ENCODE measurements at regions not wholly inside any gene's neighbourhood (a gene's known extent, or its start where the extent isn't known, plus 50 kb on each side); places are given as distances from the start of the nearest gene placed in this dataset.

DNA sequence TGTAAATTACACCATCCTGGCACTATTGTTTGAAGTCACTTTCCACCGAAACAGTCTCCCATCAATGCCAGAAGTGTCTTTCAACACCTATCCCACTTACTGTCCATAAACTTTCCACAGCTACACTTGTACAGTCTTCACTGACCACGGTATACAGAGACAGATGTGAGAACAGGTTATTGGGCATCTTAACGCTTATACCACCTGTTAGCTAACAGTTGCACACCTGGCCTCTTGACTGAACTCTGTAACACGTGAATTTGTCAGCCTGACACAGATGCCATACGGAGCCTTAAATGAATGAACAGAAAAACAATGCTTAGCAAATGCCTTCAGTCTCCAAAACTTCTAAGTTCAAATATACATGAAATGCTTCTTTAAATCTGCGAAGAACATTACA is 440.5 kb downstream of the SHQ1 start:
- 58 to 62% methylated on average over 5 to 6 of the region's 6 CpGs for WGBS, 2 donors (ENCODE audit: low coverage in 1 of 2)
- Histone ChIP-seq H3K27me3 (no peaks in the 10 kb centered on the region), H3K27ac (no peak overlapping the region), H3K4me1 (peaks cover 19 to 81% (median 33%) of the 10 kb centered on the region in 4 donors), H3K36me3 (no peaks in the 10 kb centered on the region), H3K9me3 (no peaks in the 10 kb centered on the region), H3K4me3 (no peak overlapping the region)
- DNase-seq = no peak
- in situ Hi-C loops (cut with MboI; ENCODE audit: low pct_ligation_motif_present in 1 of 4, low pct_unique_long_range_greater_than_20kb in 1 of 4, low sequenced_read_pairs in 3 of 4) = no loop called here
- intact Hi-C loops (cut with DNase I; ENCODE audit: low total_unique reads) = no loop called here
- TF ChIP-seq CTCF (IDR thresholded peaks at IDR 0.05) (no peak), POLR2A (IDR thresholded peaks at IDR 0.05) (no peak), POLR2AphosphoS5 (IDR thresholded peaks at IDR 0.05) (no peak), EP300 (IDR thresholded peaks at IDR 0.05; ENCODE audit: low read depth) (no peak)

- no peak for DNase-seq
- Histone ChIP-seq H3K27me3 (no peaks in the 10 kb centered on the region), H3K36me3 (no peaks in the 10 kb centered on the region), H3K4me1 (peaks cover 9 to 64% (median 19%) of the 10 kb centered on the region in 4 donors), H3K9me3 (no peaks in the 10 kb centered on the region), H3K4me3 (no peak overlapping the region), H3K27ac (no peak overlapping the region)
- in situ Hi-C loops (cut with MboI; ENCODE audit: low pct_ligation_motif_present in 1 of 4, low pct_unique_long_range_greater_than_20kb in 1 of 4, low sequenced_read_pairs in 3 of 4) (no loop called here), intact Hi-C loops (cut with DNase I; ENCODE audit: low total_unique reads) (no loop called here)
- 40 to 68% methylated on average over 2 to 6 of the region's 7 CpGs for WGBS, 2 donors (ENCODE audit: low coverage in 1 of 2)
- TF ChIP-seq POLR2A (IDR thresholded peaks at IDR 0.05) (no peak), EP300 (IDR thresholded peaks at IDR 0.05; ENCODE audit: low read depth) (no peak), POLR2AphosphoS5 (IDR thresholded peaks at IDR 0.05) (no peak), CTCF (IDR thresholded peaks at IDR 0.05) (no peak)
Observed at GRCh38 chr3:72405943-72406566, 442.2 kb downstream of the SHQ1 start.

GRCh38 chr3:72401005-72401545 is 447.2 kb downstream of the SHQ1 start:
- in situ Hi-C loops (cut with MboI; ENCODE audit: low pct_ligation_motif_present in 1 of 4, low pct_unique_long_range_greater_than_20kb in 1 of 4, low sequenced_read_pairs in 3 of 4) (no loop called here), intact Hi-C loops (cut with DNase I; ENCODE audit: low total_unique reads) (no loop called here)
- TF ChIP-seq CTCF (IDR thresholded peaks at IDR 0.05) (no peak), EP300 (IDR thresholded peaks at IDR 0.05; ENCODE audit: low read depth) (no peak), POLR2AphosphoS5 (IDR thresholded peaks at IDR 0.05) (no peak), POLR2A (IDR thresholded peaks at IDR 0.05) (no peak)
- no peak overlapping the region for H3K27ac ChIP-seq
- no peaks in the 10 kb centered on the region for H3K27me3 ChIP-seq
- DNase-seq = no peak
- WGBS, 2 donors (ENCODE audit: low coverage in 1 of 2) = 94 to 100% methylated on average over 2 of the region's 2 CpGs
- no peaks in the 10 kb centered on the region for H3K9me3 ChIP-seq
- peaks cover 0 to 47% (median 7%) of the 10 kb centered on the region in 4 donors for H3K4me1 ChIP-seq
- no peak overlapping the region for H3K4me3 ChIP-seq
- H3K36me3 ChIP-seq = no peaks in the 10 kb centered on the region

DNA sequence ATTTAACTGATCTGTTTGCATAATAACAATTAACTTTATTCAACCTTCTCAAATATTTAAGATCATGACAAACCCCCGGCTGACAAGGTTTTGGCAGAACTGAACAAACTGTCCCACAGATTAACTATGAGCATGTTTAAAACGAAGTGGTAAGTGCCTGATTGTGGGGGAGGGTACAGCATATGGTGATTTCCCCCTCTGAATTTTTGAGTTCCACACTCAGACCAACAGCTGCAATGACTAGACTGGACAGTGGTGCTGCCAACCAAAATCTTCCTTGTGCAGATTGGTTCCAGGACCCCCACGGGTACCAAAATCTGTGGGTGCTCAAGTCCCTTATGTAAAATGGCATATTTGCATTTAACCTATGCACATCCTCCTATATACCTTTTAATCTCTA is 449.5 kb downstream of the SHQ1 start:
- intact Hi-C loops (cut with DNase I; ENCODE audit: low total_unique reads) = no loop called here
- H3K9me3 ChIP-seq = no peaks in the 10 kb centered on the region
- H3K27me3 ChIP-seq = no peaks in the 10 kb centered on the region
- in situ Hi-C loops (cut with MboI; ENCODE audit: low pct_ligation_motif_present in 1 of 4, low pct_unique_long_range_greater_than_20kb in 1 of 4, low sequenced_read_pairs in 3 of 4) = no loop called here
- no peaks in the 10 kb centered on the region for H3K36me3 ChIP-seq
- no peak for DNase-seq
- no peak overlapping the region for H3K4me3 ChIP-seq
- H3K27ac ChIP-seq = no peak overlapping the region
- H3K4me1 ChIP-seq = peaks cover 0 to 33% (median 4%) of the 10 kb centered on the region in 4 donors
- 70% methylated on average over 3 of the region's 3 CpGs; no CpG with 5 or more reads in 1 of the 2 donors for WGBS, 2 donors (ENCODE audit: low coverage in 1 of 2)
- TF ChIP-seq CTCF (IDR thresholded peaks at IDR 0.05) (no peak), POLR2AphosphoS5 (IDR thresholded peaks at IDR 0.05) (no peak), POLR2A (IDR thresholded peaks at IDR 0.05) (no peak), EP300 (IDR thresholded peaks at IDR 0.05; ENCODE audit: low read depth) (no peak)

Measured in transverse colon (tissue), 4 donors.